ENCODE measurements at regions not wholly inside any gene's neighbourhood (a gene's known extent, or its start where the extent isn't known, plus 50 kb on each side); places are given as distances from the start of the nearest gene placed in this dataset.

DNA sequence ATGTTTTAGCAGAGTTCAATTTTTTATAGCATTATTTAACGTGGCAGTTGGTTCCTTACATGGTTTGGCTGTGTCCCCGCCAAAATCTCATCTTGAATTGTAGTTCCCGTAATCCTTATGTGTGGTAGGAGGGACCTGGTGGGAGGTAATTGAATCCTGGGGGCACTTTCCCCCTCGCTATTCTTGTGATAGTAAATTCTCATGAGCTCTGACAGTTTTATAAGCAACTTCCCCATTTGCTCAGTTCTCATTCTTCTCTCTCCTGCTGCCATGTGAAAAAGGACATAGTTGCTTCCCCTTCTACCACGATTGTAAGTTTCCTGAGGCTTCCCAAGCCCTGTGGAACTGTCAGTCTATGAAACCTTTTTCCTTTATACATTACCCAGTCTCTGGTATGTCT, 329.5 kb downstream of the GRIA2 start:
- Histone ChIP-seq H3K27me3 (ENCODE audit: low read depth, low read length) (no peaks in the 10 kb centered on the region), H2AFZ (ENCODE audit: low read depth, low read length) (no peak overlapping the region), H3K27ac (ENCODE audit: low read length) (no peak overlapping the region), H3K79me2 (ENCODE audit: low read length) (no peaks in the 10 kb centered on the region), H3K4me1 (ENCODE audit: low read length) (no peaks in the 10 kb centered on the region), H3K9me3 (ENCODE audit: insufficient read depth, low read length) (no peaks in the 10 kb centered on the region), H4K20me1 (ENCODE audit: insufficient read depth, low read length) (no peaks in the 10 kb centered on the region), H3K9ac (ENCODE audit: low read length) (no peak overlapping the region), H3K4me2 (ENCODE audit: low read length) (no peak overlapping the region), H3K4me3 (ENCODE audit: low read length) (no peak overlapping the region), H3K36me3 (replicated peaks; ENCODE audit: low read depth, low read length) (no peaks in the 10 kb centered on the region)
- no peak for TF ChIP-seq EZH2phosphoT487 (IDR thresholded peaks at IDR 0.05; ENCODE audit: low read depth)
- TF ChIP-seq, protein P1, sequence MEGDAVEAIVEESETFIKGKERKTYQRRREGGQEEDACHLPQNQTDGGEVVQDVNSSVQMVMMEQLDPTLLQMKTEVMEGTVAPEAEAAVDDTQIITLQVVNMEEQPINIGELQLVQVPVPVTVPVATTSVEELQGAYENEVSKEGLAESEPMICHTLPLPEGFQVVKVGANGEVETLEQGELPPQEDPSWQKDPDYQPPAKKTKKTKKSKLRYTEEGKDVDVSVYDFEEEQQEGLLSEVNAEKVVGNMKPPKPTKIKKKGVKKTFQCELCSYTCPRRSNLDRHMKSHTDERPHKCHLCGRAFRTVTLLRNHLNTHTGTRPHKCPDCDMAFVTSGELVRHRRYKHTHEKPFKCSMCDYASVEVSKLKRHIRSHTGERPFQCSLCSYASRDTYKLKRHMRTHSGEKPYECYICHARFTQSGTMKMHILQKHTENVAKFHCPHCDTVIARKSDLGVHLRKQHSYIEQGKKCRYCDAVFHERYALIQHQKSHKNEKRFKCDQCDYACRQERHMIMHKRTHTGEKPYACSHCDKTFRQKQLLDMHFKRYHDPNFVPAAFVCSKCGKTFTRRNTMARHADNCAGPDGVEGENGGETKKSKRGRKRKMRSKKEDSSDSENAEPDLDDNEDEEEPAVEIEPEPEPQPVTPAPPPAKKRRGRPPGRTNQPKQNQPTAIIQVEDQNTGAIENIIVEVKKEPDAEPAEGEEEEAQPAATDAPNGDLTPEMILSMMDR (IDR thresholded peaks at IDR 0.05; ENCODE audit: low read depth, low read length) = no peak

DNA sequence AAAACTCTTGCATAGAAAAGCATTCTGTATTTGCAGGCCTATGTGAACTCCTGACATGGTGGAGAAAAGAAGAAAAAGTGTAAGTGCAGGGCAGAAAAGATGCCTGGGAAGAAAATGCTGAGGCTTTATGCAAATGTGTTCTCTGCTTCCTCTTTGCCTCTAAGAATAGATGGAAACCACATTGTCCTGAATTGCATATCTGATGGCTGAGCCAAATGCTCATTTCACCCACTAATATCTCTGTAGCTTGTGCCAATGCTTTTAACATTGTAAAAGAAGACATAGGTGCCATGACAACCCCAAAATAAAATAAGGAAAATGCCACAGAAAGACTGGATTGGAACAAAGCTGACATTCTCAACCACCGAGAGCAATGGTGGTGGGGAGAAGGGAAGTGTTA, 307.4 kb downstream of the GRIA2 start:
- no peaks in the 10 kb centered on the region for H3K79me2 ChIP-seq (ENCODE audit: low read length)
- TF ChIP-seq, protein P1 (IDR thresholded peaks at IDR 0.05; ENCODE audit: low read depth, low read length) = no peak
- TF ChIP-seq EZH2phosphoT487 (IDR thresholded peaks at IDR 0.05; ENCODE audit: low read depth) = no peak
- no peak overlapping the region for H3K4me3 ChIP-seq (ENCODE audit: low read length)
- no peak overlapping the region for H2AFZ ChIP-seq (ENCODE audit: low read depth, low read length)
- no peaks in the 10 kb centered on the region for H3K9me3 ChIP-seq (ENCODE audit: insufficient read depth, low read length)
- H3K4me1 ChIP-seq (ENCODE audit: low read length) = peaks cover 5% of the 10 kb centered on the region; the same call in 1 of the 2 replicates
- no peaks in the 10 kb centered on the region for H3K27me3 ChIP-seq (ENCODE audit: low read depth, low read length)
- H3K4me2 ChIP-seq (ENCODE audit: low read length) = no peak overlapping the region
- H3K36me3 ChIP-seq (replicated peaks; ENCODE audit: low read depth, low read length) = no peaks in the 10 kb centered on the region
- no peak overlapping the region for H3K27ac ChIP-seq (ENCODE audit: low read length)
- H3K9ac ChIP-seq (ENCODE audit: low read length) = no peak overlapping the region
- H4K20me1 ChIP-seq (ENCODE audit: insufficient read depth, low read length) = no peaks in the 10 kb centered on the region

DNA sequence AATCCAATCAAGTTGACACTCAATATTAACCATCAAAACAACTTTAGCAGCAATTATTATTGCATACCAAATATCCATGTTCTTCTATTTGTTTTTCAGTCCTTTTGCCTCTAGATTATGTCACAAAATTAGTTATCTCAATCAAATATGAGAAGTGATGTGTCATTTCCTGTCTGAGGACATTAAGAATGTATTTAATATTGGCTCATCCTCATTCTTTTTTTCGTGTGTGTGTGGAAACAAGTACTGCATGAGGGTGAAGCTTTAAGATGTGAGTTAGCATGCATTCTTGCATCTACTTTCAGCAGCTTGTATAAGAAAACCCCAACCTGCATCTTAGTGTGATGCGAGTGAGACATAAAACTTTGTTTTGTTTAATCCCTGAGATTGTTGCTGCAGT, 301.4 kb downstream of the GRIA2 start:
- no peak overlapping the region for H3K27ac ChIP-seq (ENCODE audit: low read length)
- no peaks in the 10 kb centered on the region for H3K79me2 ChIP-seq (ENCODE audit: low read length)
- 0 out of 2 replicates have a peak overlapping the region, but pooled peaks have one; percentile 20 for H2AFZ ChIP-seq (ENCODE audit: low read depth, low read length)
- no peaks in the 10 kb centered on the region for H3K9me3 ChIP-seq (ENCODE audit: insufficient read depth, low read length)
- no peak overlapping the region for H3K9ac ChIP-seq (ENCODE audit: low read length)
- no peaks in the 10 kb centered on the region for H3K36me3 ChIP-seq (replicated peaks; ENCODE audit: low read depth, low read length)
- no peak overlapping the region for H3K4me3 ChIP-seq (ENCODE audit: low read length)
- H3K4me1 ChIP-seq (ENCODE audit: low read length) = no peaks in the 10 kb centered on the region
- H3K27me3 ChIP-seq (ENCODE audit: low read depth, low read length) = no peaks in the 10 kb centered on the region
- TF ChIP-seq EZH2phosphoT487 (IDR thresholded peaks at IDR 0.05; ENCODE audit: low read depth) = no peak
- TF ChIP-seq, protein P1 (IDR thresholded peaks at IDR 0.05; ENCODE audit: low read depth, low read length) = no peak
- H4K20me1 ChIP-seq (ENCODE audit: insufficient read depth, low read length) = no peaks in the 10 kb centered on the region
- H3K4me2 ChIP-seq (ENCODE audit: low read length) = no peak overlapping the region

DNA sequence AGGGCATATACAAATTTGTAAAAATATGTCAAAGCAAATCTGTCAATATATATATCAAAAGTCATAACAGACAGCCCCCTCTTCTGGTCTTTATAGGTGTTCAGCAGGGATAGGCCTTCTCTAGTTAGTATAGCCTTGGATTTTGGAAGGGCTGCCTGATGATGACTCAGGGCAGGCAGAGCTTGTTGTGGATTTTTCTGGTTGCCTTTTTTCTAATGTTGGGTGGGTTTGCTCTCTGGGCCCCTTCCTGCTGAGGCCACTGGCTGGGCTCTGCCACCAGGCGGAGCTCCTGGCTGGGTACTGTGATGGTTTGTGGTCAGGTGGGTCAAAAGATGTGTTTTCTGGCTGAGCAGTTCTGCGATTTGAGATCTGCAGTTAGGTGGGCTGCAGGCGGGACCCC, 294.2 kb downstream of the GRIA2 start:
- no peak overlapping the region for H3K9ac ChIP-seq (ENCODE audit: low read length)
- H3K4me3 ChIP-seq (ENCODE audit: low read length) = no peak overlapping the region
- TF ChIP-seq, protein P1 (IDR thresholded peaks at IDR 0.05; ENCODE audit: low read depth, low read length) = peak; percentile 81
- TF ChIP-seq EZH2phosphoT487 (IDR thresholded peaks at IDR 0.05; ENCODE audit: low read depth) = no peak
- H3K4me2 ChIP-seq (ENCODE audit: low read length) = no peak overlapping the region
- no peaks in the 10 kb centered on the region for H3K36me3 ChIP-seq (replicated peaks; ENCODE audit: low read depth, low read length)
- no peaks in the 10 kb centered on the region for H3K27me3 ChIP-seq (ENCODE audit: low read depth, low read length)
- 0 out of 2 replicates have a peak overlapping the region, but pooled peaks have one; percentile 72 for H2AFZ ChIP-seq (ENCODE audit: low read depth, low read length)
- H3K4me1 ChIP-seq (ENCODE audit: low read length) = peaks cover 6% of the 10 kb centered on the region; the same call in 1 of the 2 replicates
- H3K27ac ChIP-seq (ENCODE audit: low read length) = no peak overlapping the region
- no peaks in the 10 kb centered on the region for H3K79me2 ChIP-seq (ENCODE audit: low read length)
- H3K9me3 ChIP-seq (ENCODE audit: insufficient read depth, low read length) = no peaks in the 10 kb centered on the region
- no peaks in the 10 kb centered on the region for H4K20me1 ChIP-seq (ENCODE audit: insufficient read depth, low read length)
